H1 (cell line): ENCODE measurements at regions not wholly inside any gene's neighbourhood (a gene's known extent, or its start where the extent isn't known, plus 50 kb on each side); places are given as distances from the start of the nearest gene placed in this dataset.
A peak's percentile ranks its signal among the peaks of the same experiment; 100 is the strongest.

Source experiments
- CTCF ChIA-PET: fragments of 300-600 bp; sonication (Branson Sonifier 250); formaldehyde crosslinking; loops from one replicate; lab custom pipeline; 2021; ENCODE audit not compliant: partially characterized antibody; lab: Charles Lee
- POLR2A ChIA-PET: fragments of 300-600 bp; sonication (Branson Sonifier 250); formaldehyde crosslinking; loops from one replicate; lab custom pipeline; 2021; ENCODE audit warnings: inconsistent platforms; ENCODE audit not compliant: partially characterized antibody; lab: Charles Lee
- DNase-seq, 2 experiments: peaks; one replicate each; pipeline versions ENCODE4 v3.0.0 to v3.0.0-alpha.2; 2010 to 2022; ENCODE audit warnings: low spot score in 2 of 2, low read depth in 1 of 2, mixed read lengths in 1 of 2
- FAIRE-seq: peaks from 2 replicates; lab custom pipeline; 2011; peaks lifted over from hg19 to GRCh38; lab: Jason Lieb, UNC
- H2AFZ ChIP-seq: 2 replicates; pipeline ENCODE4 v1.8.1; 2012; ENCODE audit warnings: low read length, inconsistent platforms
- H2AK5ac ChIP-seq: 2 replicates; pipeline ENCODE4 v1.6.1; 2013; ENCODE audit warnings: low read depth, low read length
- H2BK120ac ChIP-seq: replicated peaks from 2 replicates; pipeline ENCODE3; 2013; ENCODE audit warnings: low read depth, low read length, inconsistent platforms
- H2BK12ac ChIP-seq: 2 replicates; pipeline ENCODE4 v1.6.1; 2013; ENCODE audit warnings: low read depth, low read length
- H2BK15ac ChIP-seq: 2 replicates; pipeline ENCODE4 v1.6.1; 2013; ENCODE audit warnings: low read length
- H2BK20ac ChIP-seq: 2 replicates; pipeline ENCODE4 v1.6.1; 2013; ENCODE audit warnings: low read length
- H2BK5ac ChIP-seq: 2 replicates; pipeline ENCODE4 v1.6.1; 2013; ENCODE audit warnings: low read depth, low read length
- H3K14ac ChIP-seq: 2 replicates; pipeline ENCODE4 v1.6.1; 2013; ENCODE audit warnings: inconsistent platforms; ENCODE audit not compliant: insufficient read length
- H3K18ac ChIP-seq: 2 replicates; pipeline ENCODE4 v1.6.1; 2013; ENCODE audit warnings: low read length; ENCODE audit errors: extremely low read depth
- H3K23ac ChIP-seq: 2 replicates; pipeline ENCODE4 v1.6.1; 2013; ENCODE audit warnings: inconsistent platforms; ENCODE audit not compliant: insufficient read length
- H3K23me2 ChIP-seq: 2 replicates; pipeline ENCODE4 v1.6.1; 2013; ENCODE audit warnings: low read depth, low read length
- H3K27ac ChIP-seq: 2 replicates; pipeline ENCODE4 v1.6.1; 2011; ENCODE audit warnings: low read depth, low read length, inconsistent platforms
- H3K27me3 ChIP-seq, 4 experiments: replicated peaks in 1 of 4; 1 replicate in 1 of 4; 2 replicates in 3 of 4; pipeline versions ENCODE4 v1.6.1 to v1.8.1; 2011 to 2013; ENCODE audit warnings: low read length in 3 of 4, mild to moderate bottlenecking in 3 of 4, inconsistent platforms in 2 of 4, mixed read lengths in 2 of 4, moderate library complexity in 1 of 4; ENCODE audit not compliant: control insufficient read depth in 3 of 4, insufficient read depth in 3 of 4; ENCODE audit errors: extremely low read depth in 1 of 4
- H3K36me3 ChIP-seq, 4 experiments: 2 replicates each; pipeline versions ENCODE4 v1.6.1 to v1.8.1; 2011 to 2013; ENCODE audit warnings: mild to moderate bottlenecking in 4 of 4, low read length in 3 of 4, moderate library complexity in 2 of 4, control low read depth in 1 of 4, inconsistent platforms in 1 of 4; ENCODE audit not compliant: insufficient read depth in 4 of 4, control insufficient read depth in 2 of 4
- H3K4ac ChIP-seq: replicated peaks from 2 replicates; pipeline ENCODE3; 2013; ENCODE audit warnings: low read length, low read depth, mixed read lengths, inconsistent platforms; ENCODE audit not compliant: insufficient read length
- H3K4me1 ChIP-seq, 4 experiments: replicated peaks in 1 of 4; 1 replicate in 1 of 4; 2 replicates in 3 of 4; pipeline versions ENCODE4 v1.6.1 to v1.8.1; 2011 to 2013; ENCODE audit warnings: low read length in 3 of 4, inconsistent platforms in 2 of 4, mixed read lengths in 1 of 4; ENCODE audit not compliant: insufficient read depth in 4 of 4, control insufficient read depth in 3 of 4
- H3K4me2 ChIP-seq, 2 experiments: 2 replicates each; pipeline versions ENCODE4 v1.6.1 to v1.8.1; 2011 to 2013; ENCODE audit warnings: low read depth in 2 of 2, low read length in 2 of 2, control low read depth in 1 of 2, inconsistent platforms in 1 of 2, mild to moderate bottlenecking in 1 of 2; ENCODE audit not compliant: insufficient read depth in 1 of 2
- H3K4me3 ChIP-seq, 4 experiments: fragments of 200-600, 300-600 bp in 1 of 4; sonication (generic), shearing (Covaris generic), sonication (Bioruptor Twin) in 1 of 4; 2 replicates each; pipeline versions ENCODE4 v1.5.1 to v1.8.1; 2011 to 2016; ENCODE audit warnings: low read length in 4 of 4, low read depth in 3 of 4, control low read depth in 2 of 4, inconsistent platforms in 2 of 4, mild to moderate bottlenecking in 2 of 4, mixed read lengths in 1 of 4, moderate library complexity in 1 of 4; ENCODE audit not compliant: insufficient read depth in 2 of 4; ENCODE audit errors: extremely low read depth in 1 of 4
- H3K56ac ChIP-seq: replicated peaks from 2 replicates; pipeline ENCODE3; 2013; ENCODE audit warnings: low read depth, mild to moderate bottlenecking, mixed read lengths, low read length, inconsistent platforms; ENCODE audit not compliant: insufficient read length
- H3K79me1 ChIP-seq: 2 replicates; pipeline ENCODE4 v1.6.1; 2013; ENCODE audit warnings: low read depth, low read length, control low read depth
- H3K79me2 ChIP-seq, 2 experiments: 2 replicates each; pipeline versions ENCODE4 v1.6.1 to v1.8.1; 2012 to 2013; ENCODE audit warnings: low read length in 2 of 2, mild to moderate bottlenecking in 2 of 2, inconsistent platforms in 1 of 2; ENCODE audit not compliant: insufficient read depth in 2 of 2, control insufficient read depth in 1 of 2
- H3K9ac ChIP-seq, 4 experiments: replicated peaks in 1 of 4; 1 replicate in 1 of 4; 2 replicates in 3 of 4; pipeline versions ENCODE4 v1.6.1 to v1.8.1; 2011 to 2013; ENCODE audit warnings: low read depth in 3 of 4, low read length in 3 of 4, control low read depth in 2 of 4, mild to moderate bottlenecking in 2 of 4, moderate library complexity in 2 of 4, inconsistent platforms in 1 of 4; ENCODE audit errors: extremely low read depth in 1 of 4
- H3K9me3 ChIP-seq, 2 experiments: 2 replicates each; pipeline versions ENCODE4 v1.6.1 to v1.8.1; 2012 to 2013; ENCODE audit warnings: mild to moderate bottlenecking in 2 of 2, moderate library complexity in 2 of 2, control low read depth in 1 of 2, inconsistent platforms in 1 of 2, low read depth in 1 of 2, low read length in 1 of 2, mixed read lengths in 1 of 2; ENCODE audit not compliant: insufficient read depth in 2 of 2
- H4K20me1 ChIP-seq, 2 experiments: replicated peaks in 1 of 2; 2 replicates each; pipeline versions ENCODE3 to v1.8.1; 2011 to 2013; ENCODE audit warnings: inconsistent platforms in 2 of 2, low read length in 2 of 2, mild to moderate bottlenecking in 1 of 2; ENCODE audit not compliant: insufficient read depth in 2 of 2, control insufficient read depth in 1 of 2
- H4K5ac ChIP-seq: 2 replicates; pipeline ENCODE4 v1.6.1; 2013; ENCODE audit warnings: low read length, low read depth, mixed read lengths, inconsistent platforms; ENCODE audit not compliant: insufficient read length
- H4K8ac ChIP-seq: 2 replicates; pipeline ENCODE4 v1.8.0; 2013; ENCODE audit warnings: mild to moderate bottlenecking, moderate library complexity, low read length, inconsistent platforms; ENCODE audit not compliant: insufficient read depth; ENCODE audit errors: extremely low read depth
- H4K91ac ChIP-seq: replicated peaks from 2 replicates; pipeline ENCODE3; 2013; ENCODE audit warnings: low read length, mixed read lengths, inconsistent platforms; ENCODE audit not compliant: insufficient read length
- BACH1 ChIP-seq: IDR thresholded peaks from 2 replicates; pipeline ENCODE4 v1.6.1; 2012; ENCODE audit warnings: low read length, improper control_type of control experiment
- BRCA1 ChIP-seq: IDR thresholded peaks from 2 replicates; pipeline ENCODE4 v1.6.1; 2012; ENCODE audit warnings: low read depth, low read length, improper control_type of control experiment
- WGBS, 2 experiments: shearing (Covaris generic) in 1 of 2; methylation state at CpG; one replicate each; pipeline versions ENCODE4 v1.1.6 to v1.1.7; 2013 to 2015; ENCODE audit warnings: low lambda C conversion rate in 2 of 2, mixed read lengths in 2 of 2, inconsistent platforms in 1 of 2, low coverage in 1 of 2, missing lambda C conversion rate in 1 of 2; ENCODE audit not compliant: insufficient replicate concordance in 2 of 2, insufficient coverage in 1 of 2, insufficient read length in 1 of 2; ENCODE audit errors: extremely low coverage in 1 of 2, missing lambda C conversion rate in 1 of 2; 5-methylcytosine and 5-hydroxymethylcytosine counted together

- Histone ChIP-seq H3K9ac (no peak overlapping the region), H4K91ac (no peak overlapping the region), H2BK15ac (no peak overlapping the region), H3K36me3 (no peaks in the 10 kb centered on the region), H3K27ac (no peak overlapping the region), H3K4me1 (peaks cover 0 to 3% (median 0%) of the 10 kb centered on the region in 4 experiments; a peak in 1 of 7 replicates), H2AK5ac (no peak overlapping the region), H3K18ac (no peak overlapping the region), H3K4me2 (no peak overlapping the region), H3K27me3 (no peaks in the 10 kb centered on the region), H3K9me3 (no peaks in the 10 kb centered on the region), H2BK20ac (no peak overlapping the region), H4K20me1 (no peaks in the 10 kb centered on the region), H2AFZ (0 out of 2 replicates have a peak overlapping the region, but pooled peaks have one; percentile 62), H2BK5ac (no peak overlapping the region), H3K4ac (no peak overlapping the region), H3K79me1 (no peaks in the 10 kb centered on the region), H3K79me2 (no peaks in the 10 kb centered on the region), H2BK120ac (no peak overlapping the region), H3K14ac (no peak overlapping the region), H3K4me3 (no peak overlapping the region), H4K8ac (no peak overlapping the region), H3K23ac (no peak overlapping the region), H2BK12ac (no peak overlapping the region), H3K56ac (no peak overlapping the region), H3K23me2 (no peaks in the 10 kb centered on the region), H4K5ac (no peak overlapping the region)
- ChIA-PET CTCF (interaction anchor here (0.7 to 2.1 kb wide), 2 partner anchors 10 to 283 kb away, joined by 3 to 5 read pairs; no protein-coding TSS in a partner anchor), POLR2A (no interaction called here)
- no peak for DNase-seq
- TF ChIP-seq BRCA1 (no peak), BACH1 (no peak)
- WGBS, 2 experiments: 94% methylated on average over 8 of the region's 8 CpGs; no CpG with 5 or more reads in 1 of the 2 experiments
- no peak for FAIRE-seq
Observed at GRCh38 chr2:220446106-220446712, 818.8 kb downstream of the SLC4A3 start.
